SK-N-SH treated with all-trans-retinoic acid at 6 μM for 48 hours (cell line): ENCODE measurements at regions not wholly inside any gene's neighbourhood (a gene's known extent, or its start where the extent isn't known, plus 50 kb on each side); places are given as distances from the start of the nearest gene placed in this dataset.

Experiments used
- ATAC-seq: fragments of 200-7000 bp; cut with Tn5 transposase; 3 replicates; pipeline ENCODE4 v1.9.1; 2020; ENCODE audit warnings: mild to moderate bottlenecking, moderate library complexity
- ARNTL ChIP-seq: fragments of 450-650 bp; formaldehyde crosslinking; IDR thresholded peaks from 2 replicates; pipeline ENCODE4 v1.5.0; 2020; ENCODE audit warnings: low read depth, mild to moderate bottlenecking, moderate library complexity, borderline replicate concordance
- BACH2 ChIP-seq: fragments of 250-450 bp; sonication (Bioruptor Pico); IDR thresholded peaks from 2 replicates; pipeline ENCODE4 v1.9.0; 2021; ENCODE audit warnings: mild to moderate bottlenecking, borderline replicate concordance
- CSDC2 ChIP-seq: fragments of 250-450 bp; sonication (Bioruptor Pico); IDR thresholded peaks from 2 replicates; pipeline ENCODE4 v1.5.0; 2020; ENCODE audit warnings: mild to moderate bottlenecking, moderate library complexity
- ESRRG ChIP-seq: fragments of 250-450 bp; sonication (Bioruptor Pico); IDR thresholded peaks from 2 replicates; pipeline ENCODE4 v1.6.1; 2021; ENCODE audit warnings: mild to moderate bottlenecking
- ISL1 ChIP-seq: fragments of 250-450 bp; sonication (Bioruptor Pico); IDR thresholded peaks from 2 replicates; pipeline ENCODE4 v2.1.2; 2022; ENCODE audit warnings: mild to moderate bottlenecking, moderate library complexity
- OSR1 ChIP-seq: fragments of 250-450 bp; sonication (Bioruptor Pico); IDR thresholded peaks from 2 replicates; pipeline ENCODE4 v1.8.0; 2022; ENCODE audit warnings: moderate library complexity, mild to moderate bottlenecking, inconsistent platforms
- PPARA ChIP-seq: fragments of 250-450 bp; sonication (Bioruptor Pico); IDR thresholded peaks from 2 replicates; pipeline ENCODE4 v1.5.0; 2020; ENCODE audit warnings: mild to moderate bottlenecking, borderline replicate concordance
- RARB ChIP-seq: fragments of 250-450 bp; sonication (Bioruptor Pico); IDR thresholded peaks from 2 replicates; pipeline ENCODE4 v1.8.0; 2021; ENCODE audit warnings: mild to moderate bottlenecking, moderate library complexity
- SNAI2 ChIP-seq: fragments of 250-450 bp; sonication (Bioruptor Pico); IDR thresholded peaks from 2 replicates; pipeline ENCODE4 v1.5.0; 2020; ENCODE audit warnings: mild to moderate bottlenecking, moderate library complexity
- TCF4 ChIP-seq: fragments of 250-450 bp; sonication (Bioruptor Pico); IDR thresholded peaks from 2 replicates; pipeline ENCODE4 v1.8.0; 2021; ENCODE audit warnings: mild to moderate bottlenecking, moderate library complexity, borderline replicate concordance
- TOX ChIP-seq: fragments of 250-450 bp; sonication (Bioruptor Pico); IDR thresholded peaks from 2 replicates; pipeline ENCODE4 v1.8.0; 2021; ENCODE audit warnings: mild to moderate bottlenecking, moderate library complexity, borderline replicate concordance
- ZFP3 ChIP-seq: fragments of 250-450 bp; sonication (Bioruptor Pico); IDR thresholded peaks from 2 replicates; pipeline ENCODE4 v1.5.0; 2020; ENCODE audit warnings: mild to moderate bottlenecking, moderate library complexity
- ZFP30 ChIP-seq: fragments of 450-650 bp; formaldehyde crosslinking; IDR thresholded peaks from 2 replicates; pipeline ENCODE4 v1.5.0; 2022; ENCODE audit warnings: mild to moderate bottlenecking, moderate library complexity
- ZNF565 ChIP-seq: fragments of 450-650 bp; formaldehyde crosslinking; conservative IDR thresholded peaks from 2 replicates; pipeline ENCODE4 v1.5.0; 2020; ENCODE audit warnings: low read depth, mild to moderate bottlenecking, moderate library complexity
- ZNF70 ChIP-seq: fragments of 450-650 bp; formaldehyde crosslinking; IDR thresholded peaks from 2 replicates; pipeline ENCODE4 v1.5.0; 2020; ENCODE audit warnings: mild to moderate bottlenecking, moderate library complexity
- ZNF8 ChIP-seq: fragments of 450-650 bp; formaldehyde crosslinking; IDR thresholded peaks from 2 replicates; pipeline ENCODE4 v1.5.0; 2020; ENCODE audit warnings: mild to moderate bottlenecking, moderate library complexity
- TF ChIP-seq, protein P1 (sequence below): fragments of 250-450 bp; sonication (Bioruptor Pico); IDR thresholded peaks from 2 replicates; pipeline ENCODE4 v1.5.1; 2020; ENCODE audit warnings: low read depth, mild to moderate bottlenecking, moderate library complexity
- TF ChIP-seq, protein P2 (sequence below): fragments of 250-450 bp; sonication (Bioruptor Pico); IDR thresholded peaks from 2 replicates; pipeline ENCODE4 v1.8.0; 2020; ENCODE audit warnings: mild to moderate bottlenecking, moderate library complexity, borderline replicate concordance
- TF ChIP-seq, protein P3 (sequence below): fragments of 250-450 bp; sonication (Bioruptor Pico); IDR thresholded peaks from 2 replicates; pipeline ENCODE4 v1.8.0; 2021; ENCODE audit warnings: low read depth, mild to moderate bottlenecking, moderate library complexity, borderline replicate concordance
- TF ChIP-seq, protein P4 (sequence below): fragments of 250-450 bp; sonication (Bioruptor Pico); IDR thresholded peaks from 2 replicates; pipeline ENCODE4 v1.5.0; 2020; ENCODE audit warnings: mild to moderate bottlenecking, moderate library complexity

GRCh38 chr2:7788736-7789135 lies 871.5 kb downstream of the RNF144A start (continued):
- TF ChIP-seq, protein P1, sequence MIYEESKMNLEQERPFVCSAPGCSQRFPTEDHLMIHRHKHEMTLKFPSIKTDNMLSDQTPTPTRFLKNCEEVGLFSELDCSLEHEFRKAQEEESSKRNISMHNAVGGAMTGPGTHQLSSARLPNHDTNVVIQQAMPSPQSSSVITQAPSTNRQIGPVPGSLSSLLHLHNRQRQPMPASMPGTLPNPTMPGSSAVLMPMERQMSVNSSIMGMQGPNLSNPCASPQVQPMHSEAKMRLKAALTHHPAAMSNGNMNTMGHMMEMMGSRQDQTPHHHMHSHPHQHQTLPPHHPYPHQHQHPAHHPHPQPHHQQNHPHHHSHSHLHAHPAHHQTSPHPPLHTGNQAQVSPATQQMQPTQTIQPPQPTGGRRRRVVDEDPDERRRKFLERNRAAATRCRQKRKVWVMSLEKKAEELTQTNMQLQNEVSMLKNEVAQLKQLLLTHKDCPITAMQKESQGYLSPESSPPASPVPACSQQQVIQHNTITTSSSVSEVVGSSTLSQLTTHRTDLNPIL: no peak
- TF ChIP-seq TOX (CRISPR knock-in tag) (no peak), ZNF70 (no peak)

DNA sequence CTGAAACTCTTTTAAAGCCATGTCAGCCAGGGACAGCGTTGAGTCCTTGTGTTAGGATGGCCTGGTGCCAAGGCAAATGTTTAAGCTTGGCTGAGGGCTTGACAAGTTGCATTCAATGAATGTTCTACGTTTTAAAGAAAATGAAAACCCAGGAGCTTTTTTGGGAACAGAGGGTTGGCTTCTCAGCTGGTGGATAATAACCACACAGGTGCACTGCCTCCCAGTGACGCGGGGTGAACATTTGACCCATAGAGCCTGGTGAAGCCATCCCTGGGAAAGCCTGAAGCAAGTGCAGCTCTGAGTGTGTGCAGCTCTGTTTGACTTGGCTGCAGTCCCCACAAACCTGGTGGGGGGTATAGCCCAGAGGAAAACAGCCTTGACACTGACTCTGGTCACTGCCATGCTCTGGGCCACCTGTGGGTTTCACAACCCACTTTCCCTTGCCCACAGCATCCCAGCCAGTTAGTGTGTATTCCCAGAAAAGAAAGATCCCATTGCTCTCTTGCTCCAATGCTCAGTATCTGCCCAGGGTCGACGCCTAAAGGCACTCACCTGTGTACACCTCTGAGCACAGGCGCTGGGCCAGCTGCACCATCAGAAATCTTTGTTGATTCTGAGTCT lies 874.9 kb downstream of the RNF144A start:
- TF ChIP-seq, protein P2, sequence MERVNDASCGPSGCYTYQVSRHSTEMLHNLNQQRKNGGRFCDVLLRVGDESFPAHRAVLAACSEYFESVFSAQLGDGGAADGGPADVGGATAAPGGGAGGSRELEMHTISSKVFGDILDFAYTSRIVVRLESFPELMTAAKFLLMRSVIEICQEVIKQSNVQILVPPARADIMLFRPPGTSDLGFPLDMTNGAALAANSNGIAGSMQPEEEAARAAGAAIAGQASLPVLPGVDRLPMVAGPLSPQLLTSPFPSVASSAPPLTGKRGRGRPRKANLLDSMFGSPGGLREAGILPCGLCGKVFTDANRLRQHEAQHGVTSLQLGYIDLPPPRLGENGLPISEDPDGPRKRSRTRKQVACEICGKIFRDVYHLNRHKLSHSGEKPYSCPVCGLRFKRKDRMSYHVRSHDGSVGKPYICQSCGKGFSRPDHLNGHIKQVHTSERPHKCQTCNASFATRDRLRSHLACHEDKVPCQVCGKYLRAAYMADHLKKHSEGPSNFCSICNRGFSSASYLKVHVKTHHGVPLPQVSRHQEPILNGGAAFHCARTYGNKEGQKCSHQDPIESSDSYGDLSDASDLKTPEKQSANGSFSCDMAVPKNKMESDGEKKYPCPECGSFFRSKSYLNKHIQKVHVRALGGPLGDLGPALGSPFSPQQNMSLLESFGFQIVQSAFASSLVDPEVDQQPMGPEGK (CRISPR knock-in tag): no peak
- no peak for TF ChIP-seq ZNF70
- no peak for TF ChIP-seq ZNF565 (CRISPR knock-in tag)
- no peak for TF ChIP-seq CSDC2 (CRISPR knock-in tag)
- TF ChIP-seq SNAI2 (CRISPR knock-in tag): no peak
- TF ChIP-seq, protein P1: no peak
- TF ChIP-seq ZNF8 (CRISPR knock-in tag): no peak
- TF ChIP-seq ARNTL (CRISPR knock-in tag): no peak
- TF ChIP-seq ISL1 (CRISPR knock-in tag): no peak
- TF ChIP-seq RARB (CRISPR knock-in tag): no peak
- no peak for TF ChIP-seq ZFP3 (CRISPR knock-in tag)
- TF ChIP-seq TCF4: no peak
- TF ChIP-seq, protein P3, sequence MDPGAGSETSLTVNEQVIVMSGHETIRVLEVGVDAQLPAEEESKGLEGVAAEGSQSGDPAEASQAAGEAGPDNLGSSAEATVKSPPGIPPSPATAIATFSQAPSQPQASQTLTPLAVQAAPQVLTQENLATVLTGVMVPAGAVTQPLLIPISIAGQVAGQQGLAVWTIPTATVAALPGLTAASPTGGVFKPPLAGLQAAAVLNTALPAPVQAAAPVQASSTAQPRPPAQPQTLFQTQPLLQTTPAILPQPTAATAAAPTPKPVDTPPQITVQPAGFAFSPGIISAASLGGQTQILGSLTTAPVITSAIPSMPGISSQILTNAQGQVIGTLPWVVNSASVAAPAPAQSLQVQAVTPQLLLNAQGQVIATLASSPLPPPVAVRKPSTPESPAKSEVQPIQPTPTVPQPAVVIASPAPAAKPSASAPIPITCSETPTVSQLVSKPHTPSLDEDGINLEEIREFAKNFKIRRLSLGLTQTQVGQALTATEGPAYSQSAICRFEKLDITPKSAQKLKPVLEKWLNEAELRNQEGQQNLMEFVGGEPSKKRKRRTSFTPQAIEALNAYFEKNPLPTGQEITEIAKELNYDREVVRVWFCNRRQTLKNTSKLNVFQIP (CRISPR knock-in tag): no peak
- no peak for TF ChIP-seq PPARA (CRISPR knock-in tag)
- no peak for TF ChIP-seq ESRRG
- no peak for TF ChIP-seq TOX (CRISPR knock-in tag)
- no peak for TF ChIP-seq OSR1 (CRISPR knock-in tag)
- no peak for TF ChIP-seq ZFP30
- TF ChIP-seq, protein P4, sequence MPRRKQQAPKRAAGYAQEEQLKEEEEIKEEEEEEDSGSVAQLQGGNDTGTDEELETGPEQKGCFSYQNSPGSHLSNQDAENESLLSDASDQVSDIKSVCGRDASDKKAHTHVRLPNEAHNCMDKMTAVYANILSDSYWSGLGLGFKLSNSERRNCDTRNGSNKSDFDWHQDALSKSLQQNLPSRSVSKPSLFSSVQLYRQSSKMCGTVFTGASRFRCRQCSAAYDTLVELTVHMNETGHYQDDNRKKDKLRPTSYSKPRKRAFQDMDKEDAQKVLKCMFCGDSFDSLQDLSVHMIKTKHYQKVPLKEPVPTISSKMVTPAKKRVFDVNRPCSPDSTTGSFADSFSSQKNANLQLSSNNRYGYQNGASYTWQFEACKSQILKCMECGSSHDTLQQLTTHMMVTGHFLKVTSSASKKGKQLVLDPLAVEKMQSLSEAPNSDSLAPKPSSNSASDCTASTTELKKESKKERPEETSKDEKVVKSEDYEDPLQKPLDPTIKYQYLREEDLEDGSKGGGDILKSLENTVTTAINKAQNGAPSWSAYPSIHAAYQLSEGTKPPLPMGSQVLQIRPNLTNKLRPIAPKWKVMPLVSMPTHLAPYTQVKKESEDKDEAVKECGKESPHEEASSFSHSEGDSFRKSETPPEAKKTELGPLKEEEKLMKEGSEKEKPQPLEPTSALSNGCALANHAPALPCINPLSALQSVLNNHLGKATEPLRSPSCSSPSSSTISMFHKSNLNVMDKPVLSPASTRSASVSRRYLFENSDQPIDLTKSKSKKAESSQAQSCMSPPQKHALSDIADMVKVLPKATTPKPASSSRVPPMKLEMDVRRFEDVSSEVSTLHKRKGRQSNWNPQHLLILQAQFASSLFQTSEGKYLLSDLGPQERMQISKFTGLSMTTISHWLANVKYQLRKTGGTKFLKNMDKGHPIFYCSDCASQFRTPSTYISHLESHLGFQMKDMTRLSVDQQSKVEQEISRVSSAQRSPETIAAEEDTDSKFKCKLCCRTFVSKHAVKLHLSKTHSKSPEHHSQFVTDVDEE (CRISPR knock-in tag): no peak
- TF ChIP-seq BACH2 (CRISPR knock-in tag): no peak
- no peak for ATAC-seq

GRCh38 chr2:7795778-7796563 lies 878.8 kb downstream of the RNF144A start:
- no peak for ATAC-seq
- TF ChIP-seq ISL1 (CRISPR knock-in tag): 0 out of 2 replicates have a peak, but pooled peaks have one; percentile 15
- TF ChIP-seq, protein P2 (CRISPR knock-in tag): no peak
- TF ChIP-seq ZNF8 (CRISPR knock-in tag): no peak
